ENCODE measurements at regions not wholly inside any gene's neighbourhood (a gene's known extent, or its start where the extent isn't known, plus 50 kb on each side); places are given as distances from the start of the nearest gene placed in this dataset.

DNA sequence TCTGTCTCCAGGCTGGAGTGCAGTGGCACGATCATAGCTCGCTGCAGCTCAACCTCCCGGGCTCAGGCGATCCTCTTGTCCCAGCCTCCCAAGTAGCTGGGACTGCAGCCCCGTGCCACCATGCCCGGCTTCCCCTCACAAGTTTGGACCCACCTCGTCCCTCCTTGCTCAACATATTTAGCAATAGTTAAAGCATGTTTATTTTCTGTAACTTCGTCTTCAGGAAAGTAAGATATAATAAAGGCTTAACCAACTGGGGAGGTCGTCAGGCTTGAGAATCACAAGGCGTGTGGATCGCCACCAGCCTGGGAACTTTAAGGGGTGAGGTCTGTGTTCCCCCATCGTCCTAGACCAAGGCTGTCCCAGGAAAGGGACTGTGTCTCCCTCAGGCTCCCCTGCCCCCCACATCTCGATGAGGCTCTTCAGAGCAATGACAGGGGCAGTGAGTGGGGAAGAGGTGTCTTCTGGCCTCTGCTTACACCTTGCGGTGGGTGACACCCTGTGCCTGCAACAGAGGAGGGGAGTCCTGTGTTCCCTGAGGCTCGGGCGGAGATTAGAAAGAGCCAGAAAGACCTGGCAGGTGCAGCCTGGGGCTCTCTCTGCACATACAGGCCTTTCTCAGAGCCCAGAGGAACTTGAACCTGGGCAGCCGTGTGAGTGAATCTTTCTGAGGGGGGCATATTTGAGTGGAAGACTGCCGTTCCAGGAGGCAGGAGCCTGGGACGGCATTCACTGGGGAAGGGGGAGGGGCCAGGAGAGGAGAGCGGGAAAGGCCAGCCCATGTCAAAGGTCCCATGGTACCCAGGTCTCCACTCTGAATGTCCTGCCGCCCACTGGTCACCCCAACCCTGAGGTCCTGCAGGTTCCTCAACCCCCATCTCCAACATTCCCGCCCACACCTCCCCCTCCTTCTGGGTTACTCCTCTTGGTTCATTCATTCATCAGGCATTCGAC lies 152.3 kb downstream of the SMAD6 start:
- no peak overlapping the region for H3K4me3 ChIP-seq (replicated peaks; ENCODE audit: low read depth, low read length)
- peaks cover 2% of the 10 kb centered on the region; the same call in 1 of the 2 replicates for H3K27me3 ChIP-seq (replicated peaks; ENCODE audit: control insufficient read depth, insufficient read depth, low read length)
- H3K36me3 ChIP-seq (ENCODE audit: control insufficient read depth, insufficient read depth, low read length), result no peaks in the 10 kb centered on the region
- TF ChIP-seq CTCF (IDR thresholded peaks at IDR 0.05; ENCODE audit: insufficient read depth, low read length, poor library complexity, severe bottlenecking), result no peak
- no peak for DNase-seq (ENCODE audit: extremely low read depth, insufficient read length)

GRCh38 chr15:66855041-66855440 lies 153.0 kb downstream of the SMAD6 start:
- Histone ChIP-seq H3K36me3 (ENCODE audit: control insufficient read depth, insufficient read depth, low read length) (no peaks in the 10 kb centered on the region), H3K27me3 (replicated peaks; ENCODE audit: control insufficient read depth, insufficient read depth, low read length) (peaks cover 2% of the 10 kb centered on the region; the same call in 1 of the 2 replicates), H3K4me3 (replicated peaks; ENCODE audit: low read depth, low read length) (no peak overlapping the region)
- no peak for DNase-seq (ENCODE audit: extremely low read depth, insufficient read length)
- no peak for TF ChIP-seq CTCF (IDR thresholded peaks at IDR 0.05; ENCODE audit: insufficient read depth, low read length, poor library complexity, severe bottlenecking)

DNA sequence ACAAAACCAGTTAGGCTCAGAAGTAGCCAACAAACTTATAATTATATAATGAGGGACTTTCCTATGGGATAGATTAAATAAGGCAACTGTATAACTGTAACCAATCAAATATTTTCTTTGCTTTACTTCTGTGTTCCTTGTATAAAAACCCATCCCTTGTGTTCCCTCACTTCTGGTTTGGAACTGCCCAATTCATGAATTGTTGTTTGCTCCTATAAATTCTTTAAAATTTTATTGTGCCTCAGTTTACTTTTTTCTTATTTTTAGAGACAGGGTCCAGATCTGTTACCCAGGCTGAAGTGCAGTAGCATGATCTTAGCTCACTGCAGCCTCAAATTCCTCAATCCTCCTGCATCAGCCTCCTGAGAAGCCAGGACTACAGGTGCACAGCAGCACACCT lies 155.7 kb downstream of the SMAD6 start:
- TF ChIP-seq CTCF (IDR thresholded peaks at IDR 0.05; ENCODE audit: insufficient read depth, low read length, poor library complexity, severe bottlenecking), result no peak
- no peaks in the 10 kb centered on the region for H3K36me3 ChIP-seq (ENCODE audit: control insufficient read depth, insufficient read depth, low read length)
- H3K4me3 ChIP-seq (replicated peaks; ENCODE audit: low read depth, low read length), result no peak overlapping the region
- no peak for DNase-seq (ENCODE audit: extremely low read depth, insufficient read length)
- no peaks in the 10 kb centered on the region; the same call in none of the 2 replicates for H3K27me3 ChIP-seq (replicated peaks; ENCODE audit: control insufficient read depth, insufficient read depth, low read length)

DNA sequence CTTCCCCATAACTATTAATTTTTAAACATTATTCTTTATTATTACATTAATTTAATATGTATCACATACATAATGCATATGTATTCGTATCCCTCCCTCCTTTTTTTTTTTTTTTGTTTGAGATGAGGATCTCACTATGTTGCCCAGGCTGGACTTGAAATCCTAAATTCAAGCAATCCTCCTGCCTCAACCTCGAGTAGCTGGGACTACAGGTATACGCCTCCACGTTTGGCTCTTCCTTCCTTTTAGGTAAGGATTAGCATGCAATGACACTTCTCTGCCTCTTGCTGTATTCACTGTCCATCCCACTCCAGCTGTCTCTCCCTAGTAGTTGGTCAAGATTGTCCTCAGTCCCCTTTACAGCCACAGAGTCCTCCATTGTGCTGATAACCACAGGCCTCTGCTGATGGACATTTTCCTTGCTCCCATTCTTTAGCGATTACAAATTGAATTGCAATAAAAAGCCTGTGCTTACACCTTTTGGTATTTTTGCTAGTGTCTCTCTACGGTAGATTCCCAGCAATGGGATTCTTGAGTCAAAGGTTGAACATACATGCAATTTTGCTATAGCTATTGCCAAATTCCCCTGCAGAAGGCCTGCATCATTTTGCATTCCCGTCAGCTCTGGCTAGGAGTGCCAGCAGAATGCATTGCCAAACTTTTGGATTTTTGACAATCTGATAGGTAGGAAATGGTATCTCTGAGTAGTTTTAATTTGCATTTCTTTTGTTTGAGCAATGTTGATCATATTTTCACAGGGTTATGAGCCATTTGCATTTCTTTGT lies 156.6 kb downstream of the SMAD6 start:
- H3K36me3 ChIP-seq (ENCODE audit: control insufficient read depth, insufficient read depth, low read length), result no peaks in the 10 kb centered on the region

More for the DNA sequence above, 156.6 kb downstream of the SMAD6 start:
- DNase-seq (ENCODE audit: extremely low read depth, insufficient read length), result no peak
- H3K27me3 ChIP-seq (replicated peaks; ENCODE audit: control insufficient read depth, insufficient read depth, low read length), result no peaks in the 10 kb centered on the region; the same call in none of the 2 replicates
- H3K4me3 ChIP-seq (replicated peaks; ENCODE audit: low read depth, low read length), result no peak overlapping the region
- no peak for TF ChIP-seq CTCF (IDR thresholded peaks at IDR 0.05; ENCODE audit: insufficient read depth, low read length, poor library complexity, severe bottlenecking)
